ENCODE measurements at regions not wholly inside any gene's neighbourhood (a gene's known extent, or its start where the extent isn't known, plus 50 kb on each side); places are given as distances from the start of the nearest gene placed in this dataset.

GRCh38 chr16:14371778-14372431 is 258.2 kb downstream of the PARN start:
- CTCF ChIA-PET, result no interaction called here
- no peak overlapping the region for H3K27ac Mint-ChIP-seq
- H3K36me3 Mint-ChIP-seq (ENCODE audit: low read depth), result no peaks in the 10 kb centered on the region
- POLR2A ChIA-PET, result interaction anchor here (0.8 kb wide), 1 partner anchor 63 kb away, joined by 3 read pairs; no protein-coding TSS in a partner anchor
- no peaks in the 10 kb centered on the region for H3K4me1 Mint-ChIP-seq (ENCODE audit: low read depth)
- no peak for TF ChIP-seq CTCF (IDR thresholded peaks at IDR 0.05)
- DNase-seq (no peak), ATAC-seq (no peak)
- intact Hi-C loops (cut with micrococcal nuclease), result no loop called here
- H3K27me3 Mint-ChIP-seq, result no peaks in the 10 kb centered on the region
- H3K9me3 Mint-ChIP-seq, result no peaks in the 10 kb centered on the region
- no peak overlapping the region for H3K4me3 Mint-ChIP-seq

DNA sequence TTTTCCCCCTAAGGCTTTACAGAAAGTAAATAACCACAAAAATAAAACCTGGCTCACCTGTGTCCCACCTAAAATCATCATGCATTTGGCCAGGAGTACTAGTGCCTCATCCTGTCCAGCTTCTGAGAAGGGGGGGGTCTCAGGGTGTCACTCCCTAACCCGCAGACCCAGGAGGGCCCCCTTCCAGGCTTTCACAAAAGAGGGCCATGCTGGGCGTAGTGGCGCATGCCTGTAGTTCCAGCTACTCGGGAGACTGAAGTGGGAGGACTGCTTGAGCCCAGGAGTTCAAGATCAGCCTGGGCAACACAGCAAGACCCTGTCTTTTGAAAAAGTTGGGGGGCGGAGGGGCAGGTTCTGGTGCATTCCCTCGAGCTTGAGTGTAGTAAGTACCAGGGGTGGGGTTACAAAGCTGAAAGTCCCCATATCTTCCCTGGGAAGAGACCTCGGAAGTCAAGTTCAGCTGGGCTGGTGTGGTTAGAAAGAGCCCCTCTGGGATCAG is 259.3 kb downstream of the PARN start:
- no peaks in the 10 kb centered on the region for H3K4me1 Mint-ChIP-seq (ENCODE audit: low read depth)
- TF ChIP-seq CTCF (IDR thresholded peaks at IDR 0.05), result no peak
- DNase-seq (no peak), ATAC-seq (no peak)
- CTCF ChIA-PET, result no interaction called here
- no peaks in the 10 kb centered on the region for H3K9me3 Mint-ChIP-seq
- H3K27me3 Mint-ChIP-seq, result no peaks in the 10 kb centered on the region
- H3K4me3 Mint-ChIP-seq, result no peak overlapping the region
- POLR2A ChIA-PET, result no interaction called here
- no peak overlapping the region for H3K27ac Mint-ChIP-seq
- H3K36me3 Mint-ChIP-seq (ENCODE audit: low read depth), result no peaks in the 10 kb centered on the region
- intact Hi-C loops (cut with micrococcal nuclease), result no loop called here

- Mint-ChIP-seq H3K4me3 (no peak overlapping the region), H3K27ac (no peak overlapping the region), H3K9me3 (no peaks in the 10 kb centered on the region), H3K27me3 (no peaks in the 10 kb centered on the region), H3K36me3 (ENCODE audit: low read depth) (no peaks in the 10 kb centered on the region), H3K4me1 (ENCODE audit: low read depth) (no peaks in the 10 kb centered on the region)
- ChIA-PET CTCF (no interaction called here), POLR2A (no interaction called here)
- no peak for TF ChIP-seq CTCF (IDR thresholded peaks at IDR 0.05)
- intact Hi-C loops (cut with micrococcal nuclease), result no loop called here
- DNase-seq (no peak), ATAC-seq (no peak)
Observed at GRCh38 chr16:14369734-14370598, 260.1 kb downstream of the PARN start.

DNA sequence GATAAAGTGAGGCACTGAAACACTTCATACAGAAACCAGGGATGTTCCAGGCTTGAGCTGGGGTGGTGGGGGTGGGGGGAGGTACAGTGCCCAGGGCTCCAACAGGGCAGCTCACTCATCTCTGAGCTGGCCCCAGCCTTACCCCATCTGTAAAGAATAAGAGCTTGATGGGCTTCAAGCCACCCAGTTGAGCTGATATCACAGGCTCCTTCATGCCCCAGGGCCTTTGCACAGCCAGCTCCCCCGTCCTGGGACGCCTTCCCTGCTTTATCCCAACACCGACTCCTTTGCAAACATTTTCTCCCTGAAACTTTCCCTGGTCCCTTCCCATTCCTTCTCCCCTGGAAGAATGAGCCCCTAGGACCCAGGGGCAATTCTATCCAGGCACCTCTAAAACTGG is 261.7 kb downstream of the PARN start:
- no peak overlapping the region for H3K27ac Mint-ChIP-seq
- ChIA-PET CTCF (interaction anchor here (0.7 kb wide), 1 partner anchor 10 kb away, joined by 4 read pairs; no protein-coding TSS in a partner anchor), POLR2A (no interaction called here)
- ATAC-seq (no peak), DNase-seq (no peak)
- TF ChIP-seq CTCF (IDR thresholded peaks at IDR 0.05), result no peak
- no peaks in the 10 kb centered on the region for H3K4me1 Mint-ChIP-seq (ENCODE audit: low read depth)
- no peaks in the 10 kb centered on the region for H3K9me3 Mint-ChIP-seq
- no peak overlapping the region for H3K4me3 Mint-ChIP-seq
- H3K36me3 Mint-ChIP-seq (ENCODE audit: low read depth), result no peaks in the 10 kb centered on the region
- no peaks in the 10 kb centered on the region for H3K27me3 Mint-ChIP-seq
- intact Hi-C loops (cut with micrococcal nuclease), result no loop called here
